ENCODE measurements at regions not wholly inside any gene's neighbourhood (a gene's known extent, or its start where the extent isn't known, plus 50 kb on each side); places are given as distances from the start of the nearest gene placed in this dataset.
"Not testable (repeated sequence)": the region's sequence is repeated elsewhere in the genome, so short reads cannot be mapped to it uniquely, and the experiment has no call there.

DNA sequence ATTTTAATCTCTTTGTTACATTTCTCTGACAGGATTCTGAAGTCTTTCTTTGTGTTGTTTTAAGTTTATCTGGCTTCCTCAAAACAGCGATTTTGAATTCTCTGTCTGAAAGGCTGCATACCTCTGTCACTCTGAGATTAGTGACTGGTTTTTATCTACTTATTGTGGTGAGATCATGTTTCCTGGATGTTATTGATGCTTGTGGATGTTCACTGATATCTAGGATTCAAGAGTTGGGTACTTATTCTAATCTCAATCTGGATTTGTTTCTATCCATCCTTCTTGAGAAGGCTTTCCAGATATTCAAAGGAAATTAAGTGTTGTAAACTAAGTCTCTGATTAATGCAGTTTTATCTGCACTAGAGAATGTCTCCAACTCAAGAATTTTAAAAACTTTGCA lies 1076.1 kb upstream of the ADGRB3 start:
- DNase-seq, result no peak

DNA sequence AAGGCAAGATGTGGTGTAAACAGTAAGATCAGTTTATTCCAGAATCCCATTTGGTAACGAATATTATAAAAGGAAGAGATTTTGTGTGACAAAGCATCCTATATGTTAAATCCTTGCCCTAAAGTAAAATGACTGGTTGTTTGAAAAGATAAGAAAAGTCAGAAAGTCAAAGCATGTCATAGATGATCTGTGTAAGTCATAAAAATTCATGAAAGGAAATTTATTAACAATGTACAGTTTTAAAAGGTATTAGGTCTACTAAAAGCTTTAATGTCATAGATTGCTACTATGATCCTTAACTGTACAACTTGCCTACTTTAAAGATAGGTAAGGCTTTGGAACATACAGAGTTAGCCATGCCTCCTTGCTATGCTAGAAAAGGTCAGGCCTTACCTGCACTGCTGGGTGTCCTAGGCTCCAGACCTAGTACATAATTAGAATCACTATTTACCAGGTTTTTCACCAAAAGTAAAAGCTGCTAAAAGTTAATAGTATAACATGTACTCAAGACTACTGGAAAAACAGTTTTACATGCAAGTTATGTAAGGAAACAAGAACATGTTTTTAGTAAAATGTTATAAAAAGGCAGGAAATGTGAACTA lies 1090.1 kb upstream of the ADGRB3 start:
- no peak for DNase-seq

DNA sequence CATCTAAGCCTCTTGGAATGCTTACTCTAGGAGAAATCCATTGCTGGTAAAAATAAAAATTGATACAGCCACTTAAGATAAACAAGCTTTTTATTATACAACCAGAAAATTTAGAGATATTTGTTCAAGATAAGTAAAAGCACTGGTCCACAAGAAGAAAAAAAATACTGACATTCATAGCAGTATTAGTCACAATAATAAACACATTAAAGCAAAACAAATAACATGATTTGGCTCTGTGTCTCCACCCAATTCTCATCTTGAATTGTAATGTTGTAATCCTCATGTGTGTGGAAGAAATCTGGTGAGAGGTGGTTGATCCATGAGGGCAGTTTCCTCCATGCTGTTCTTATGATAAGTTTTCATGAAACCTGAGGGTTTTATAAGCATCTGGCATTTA lies 1093.5 kb upstream of the ADGRB3 start:
- DNase-seq, result no peak

DNA sequence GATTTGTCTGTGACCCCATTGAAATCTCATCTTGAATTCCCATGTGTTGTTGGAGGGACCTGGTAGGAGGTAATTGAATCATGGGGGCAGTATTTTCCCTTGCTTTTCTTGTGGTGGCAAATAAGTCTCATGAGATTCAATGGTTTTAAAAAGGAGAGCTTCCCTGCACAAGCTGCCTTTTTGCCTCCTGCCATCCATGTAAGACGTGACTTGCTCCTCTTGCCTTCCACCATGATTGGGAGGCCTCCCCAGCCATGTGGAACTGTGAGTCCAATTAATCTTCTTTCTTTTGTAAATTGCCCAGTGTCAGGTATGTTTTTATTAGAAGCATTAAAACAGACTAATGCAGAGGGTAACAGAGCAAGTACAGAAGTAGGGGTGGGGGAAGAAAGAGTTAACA lies 1097.0 kb upstream of the ADGRB3 start:
- DNase-seq, result no peak

DNA sequence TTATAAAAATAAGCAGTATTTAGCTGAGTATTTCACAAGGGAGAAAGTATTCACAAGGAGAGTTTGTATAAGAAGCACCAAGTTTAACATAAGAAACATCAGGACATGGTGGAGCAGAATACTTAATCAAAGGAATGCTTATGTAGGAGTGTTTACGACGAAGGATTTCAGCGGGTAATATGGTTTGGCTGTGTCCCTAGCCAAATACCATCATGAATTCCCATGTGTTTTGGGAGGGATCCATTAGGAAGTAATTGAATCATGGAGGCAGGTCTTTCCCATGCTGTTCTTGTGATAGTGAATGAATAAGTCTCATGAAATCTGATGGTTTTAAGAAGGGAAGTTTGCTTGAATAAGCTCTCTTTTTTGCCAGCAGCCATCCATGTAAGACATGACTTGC lies 1099.1 kb upstream of the ADGRB3 start:
- no peak for DNase-seq

DNA sequence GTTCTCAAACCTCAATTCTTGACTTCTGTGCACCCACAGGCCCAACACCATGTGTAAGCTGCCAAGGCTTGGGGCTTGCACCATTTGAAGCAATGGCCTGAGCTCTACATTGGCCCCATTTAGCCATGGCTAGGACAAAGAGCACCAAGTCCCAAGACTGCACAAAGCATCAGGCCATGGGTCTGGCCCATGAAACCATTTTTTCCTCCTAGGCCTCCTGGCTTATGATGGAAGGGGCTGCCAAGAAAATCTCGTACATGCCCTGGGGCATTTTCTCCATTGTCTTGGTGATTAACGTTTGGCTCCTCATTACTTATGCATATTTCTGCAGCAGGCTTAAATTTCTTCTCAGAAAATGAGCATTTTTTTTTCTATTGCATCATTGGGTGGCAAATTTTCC lies 1128.7 kb upstream of the ADGRB3 start:
- no peak for DNase-seq

DNA sequence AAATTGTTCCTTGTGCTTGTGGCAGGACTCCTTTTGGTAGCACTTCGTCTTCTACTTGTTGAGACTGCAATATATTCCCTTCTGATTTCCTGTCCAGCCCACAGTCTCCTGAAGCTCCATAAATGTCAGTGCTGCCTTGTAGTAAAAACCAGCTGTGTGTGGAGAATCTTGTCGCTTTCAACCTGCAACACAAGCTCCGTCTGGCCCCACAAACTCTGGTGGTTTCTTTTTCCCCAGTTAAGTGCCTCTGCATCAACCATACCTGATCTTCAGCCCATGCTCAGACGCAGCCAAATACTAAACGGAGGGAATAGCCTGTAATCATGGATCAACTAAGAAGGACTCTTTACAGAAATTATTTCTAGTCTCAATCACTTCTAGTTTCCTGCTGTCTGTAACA lies 1133.3 kb upstream of the ADGRB3 start:
- DNase-seq, result no peak

DNA sequence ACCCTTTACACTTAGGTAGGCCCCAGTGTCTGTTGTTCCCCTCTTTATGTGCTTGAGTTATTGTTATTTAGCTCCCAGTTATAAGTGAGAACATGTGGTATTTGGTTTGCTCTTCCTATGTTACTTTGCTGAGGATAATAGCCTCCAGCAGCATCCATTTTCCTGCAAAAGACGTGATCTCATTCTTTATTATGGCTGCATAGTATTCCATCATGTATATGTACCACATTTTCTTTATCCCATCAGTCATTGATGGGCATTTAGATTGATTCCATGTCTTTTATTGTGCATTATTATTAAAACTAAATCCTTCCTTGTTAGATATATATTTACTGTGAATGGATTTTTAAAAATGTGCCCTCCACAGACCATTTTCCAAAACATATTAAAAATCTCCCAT lies 1137.3 kb upstream of the ADGRB3 start:
- DNase-seq, result no peak

DNA sequence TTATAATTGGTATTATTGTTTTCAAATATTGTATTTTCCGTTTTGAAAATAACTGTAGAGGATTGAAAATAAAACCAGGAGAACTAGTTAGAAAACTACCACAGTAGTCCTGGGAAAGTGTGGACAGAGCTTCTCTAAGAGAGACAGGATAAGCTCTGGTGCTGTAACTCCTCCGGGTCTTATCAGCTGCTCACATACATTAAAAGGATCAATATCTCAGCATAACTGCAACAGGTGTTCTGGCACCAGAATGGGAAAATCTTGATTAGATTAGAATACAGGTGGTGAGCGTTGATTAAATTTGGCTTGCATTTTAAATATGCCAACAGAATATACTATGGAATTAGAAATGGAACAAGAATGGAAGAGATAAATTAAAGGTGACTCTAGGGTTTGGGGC lies 1138.9 kb upstream of the ADGRB3 start:
- no peak for DNase-seq

DNA sequence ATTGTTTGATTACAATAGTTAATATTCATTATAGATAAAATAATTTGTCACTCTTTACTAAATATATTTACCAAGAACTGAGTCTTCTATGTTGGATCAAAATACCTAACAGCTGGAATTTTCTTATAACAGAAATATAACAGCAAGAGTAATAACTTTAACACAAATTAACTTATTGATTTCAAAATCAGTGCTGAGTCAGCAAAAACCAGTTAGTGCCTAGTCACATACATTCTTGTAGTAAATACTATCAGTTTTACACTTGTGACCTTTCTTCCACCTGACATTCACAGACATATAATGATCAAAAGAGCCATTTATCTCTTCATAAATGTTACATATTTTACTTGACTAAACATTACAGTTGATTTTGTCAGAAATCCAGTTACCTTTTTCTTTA lies 1141.4 kb upstream of the ADGRB3 start:
- no peak for DNase-seq

DNA sequence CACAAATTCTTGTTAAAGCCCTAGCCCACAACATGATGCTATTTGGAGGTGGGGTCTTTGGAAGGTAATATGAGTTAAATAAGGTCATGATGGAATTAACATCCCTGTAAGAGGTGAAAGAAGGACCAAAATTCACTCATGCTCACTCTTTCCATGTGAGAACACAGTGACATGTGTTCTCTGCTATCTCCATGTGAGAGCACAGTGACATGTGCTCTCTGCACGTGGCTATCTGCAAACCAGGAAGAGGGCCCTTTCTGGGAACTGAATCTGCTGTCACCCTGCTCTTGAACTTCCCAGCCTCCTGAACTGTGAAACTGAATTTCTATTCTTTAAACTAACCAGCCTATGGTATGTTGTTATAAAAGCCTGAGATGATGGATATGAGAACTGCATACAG lies 1159.4 kb upstream of the ADGRB3 start:
- no peak for DNase-seq

DNA sequence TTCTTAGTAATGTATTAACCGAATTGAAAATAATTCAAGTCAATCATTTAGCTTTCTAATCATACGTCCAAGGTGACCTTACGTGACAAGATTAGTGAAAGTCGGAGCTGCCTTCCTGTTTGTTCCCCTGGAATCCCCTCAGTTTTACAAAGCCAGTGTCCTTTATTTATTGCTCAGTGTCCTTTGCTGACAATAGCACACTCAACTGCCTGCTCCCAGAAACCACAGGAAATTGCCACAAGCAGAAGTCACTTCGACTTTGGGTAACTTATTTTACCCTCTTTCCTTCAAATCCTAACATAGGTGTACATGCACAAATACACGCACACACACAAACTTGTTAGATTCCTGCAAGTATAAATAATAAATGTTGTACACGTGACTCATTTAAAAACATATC lies 1167.7 kb upstream of the ADGRB3 start:
- no peak for DNase-seq

DNA sequence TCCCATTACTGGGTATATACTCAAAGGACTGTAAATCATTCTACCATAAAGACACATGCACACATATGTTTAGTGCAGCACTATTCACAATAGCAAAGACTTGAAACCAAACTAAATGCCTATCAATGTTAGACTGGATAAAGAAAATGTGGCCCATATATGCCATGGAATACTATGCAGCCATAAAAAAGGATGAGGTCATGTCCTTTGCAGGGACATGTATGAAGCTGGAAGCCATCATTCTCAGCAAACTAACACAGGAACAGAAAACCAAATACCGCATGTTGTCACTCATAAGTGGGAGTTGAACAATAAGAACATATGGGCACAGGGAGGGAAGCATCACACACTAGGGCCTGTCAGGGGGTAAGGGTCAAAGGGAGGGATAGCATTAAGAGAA lies 1172.4 kb upstream of the ADGRB3 start:
- DNase-seq, result not testable (repeated sequence)

DNA sequence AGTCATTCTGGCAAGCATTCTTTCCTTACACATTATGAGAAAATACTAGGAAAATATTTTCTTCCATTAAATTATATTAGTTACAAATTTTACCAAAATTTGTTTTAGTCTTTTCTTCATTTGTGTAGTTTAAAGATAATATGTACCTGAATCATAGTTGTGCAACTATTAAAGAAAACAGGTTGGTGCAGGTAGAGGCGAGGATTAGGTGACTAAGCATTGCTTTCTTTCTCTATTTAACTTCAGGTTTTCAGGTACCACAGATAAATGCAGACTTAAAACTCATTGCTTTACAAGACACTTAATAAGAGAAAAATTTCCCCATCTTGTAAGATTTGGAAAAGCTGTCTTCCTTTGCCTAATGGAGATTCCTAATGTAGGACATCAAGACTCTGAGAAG lies 1175.5 kb upstream of the ADGRB3 start:
- DNase-seq, result no peak

DNA sequence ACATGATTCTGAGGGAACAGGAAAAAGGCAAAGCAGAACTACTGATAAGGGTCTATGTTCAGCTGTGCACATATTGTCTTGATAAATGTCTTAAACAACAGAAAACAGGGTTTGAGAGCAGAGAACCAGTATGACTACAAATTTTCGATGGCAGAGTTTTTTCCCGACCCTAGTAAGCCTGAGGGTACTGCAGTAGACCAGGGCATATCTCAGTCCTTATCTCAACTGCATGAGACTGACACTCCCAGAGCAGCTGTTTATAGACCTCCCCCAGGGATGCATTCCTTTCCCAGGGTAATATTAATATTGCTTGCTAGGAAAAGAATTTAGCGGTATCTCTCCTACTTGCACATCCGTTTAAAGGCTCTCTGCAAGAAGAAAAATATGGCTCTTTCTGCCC lies 1176.8 kb upstream of the ADGRB3 start:
- DNase-seq, result no peak

DNA sequence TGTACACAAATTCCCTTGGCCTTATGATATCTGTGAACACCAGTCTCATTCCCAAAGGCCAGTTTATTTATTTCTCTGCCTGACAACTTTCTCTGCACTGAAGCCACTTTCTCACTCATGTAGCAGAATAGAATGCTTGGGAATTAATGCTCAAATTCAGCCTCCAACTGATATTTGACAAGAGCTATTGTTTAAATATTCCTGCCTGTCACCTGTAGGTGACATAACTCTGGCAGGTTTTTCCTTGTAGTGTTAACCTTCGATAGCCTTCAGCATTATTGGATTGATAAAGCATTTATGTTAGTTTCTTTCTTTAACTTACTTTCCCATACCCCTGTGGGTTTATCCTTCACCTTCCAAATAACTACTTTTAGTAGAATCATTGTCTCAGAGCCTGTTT lies 1183.2 kb upstream of the ADGRB3 start:
- DNase-seq, result no peak

DNA sequence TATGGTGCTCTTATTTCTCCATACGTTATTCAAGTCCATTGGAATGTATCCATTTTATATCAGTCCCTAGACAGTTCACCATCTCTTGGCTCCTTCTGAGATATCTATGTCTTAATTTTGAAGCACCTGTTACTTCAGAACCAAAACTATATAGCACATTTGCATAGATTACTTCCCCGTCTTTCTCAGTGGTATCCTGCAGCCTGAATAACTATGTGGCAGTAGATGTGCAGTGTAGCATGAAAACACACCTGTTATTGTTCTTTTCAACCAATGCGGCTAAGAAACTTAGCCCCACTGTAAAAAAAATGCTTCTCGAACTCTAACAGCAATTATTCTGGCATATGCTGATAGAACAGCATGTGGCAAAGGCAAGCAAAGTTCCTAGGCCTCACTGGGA lies 1184.4 kb upstream of the ADGRB3 start:
- DNase-seq, result no peak

DNA sequence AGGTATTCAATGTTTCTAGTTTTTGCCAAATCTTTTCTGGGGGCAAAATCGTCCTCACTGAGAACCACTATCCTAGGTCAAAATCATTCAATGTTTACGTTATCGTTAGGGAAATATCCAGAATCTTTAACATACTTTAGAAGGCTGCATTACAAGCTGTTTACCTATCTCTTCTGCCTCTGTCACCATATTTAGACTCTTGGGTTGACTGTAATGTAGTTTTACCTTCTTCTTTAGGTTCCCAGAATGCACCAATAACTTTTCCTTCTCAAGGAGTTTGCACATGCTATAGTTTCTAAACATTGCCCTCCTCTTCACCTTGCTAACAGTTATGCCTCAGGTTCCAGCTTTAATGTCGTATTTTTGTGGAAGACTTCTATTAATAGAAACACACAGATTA lies 1185.5 kb upstream of the ADGRB3 start:
- no peak for DNase-seq

DNA sequence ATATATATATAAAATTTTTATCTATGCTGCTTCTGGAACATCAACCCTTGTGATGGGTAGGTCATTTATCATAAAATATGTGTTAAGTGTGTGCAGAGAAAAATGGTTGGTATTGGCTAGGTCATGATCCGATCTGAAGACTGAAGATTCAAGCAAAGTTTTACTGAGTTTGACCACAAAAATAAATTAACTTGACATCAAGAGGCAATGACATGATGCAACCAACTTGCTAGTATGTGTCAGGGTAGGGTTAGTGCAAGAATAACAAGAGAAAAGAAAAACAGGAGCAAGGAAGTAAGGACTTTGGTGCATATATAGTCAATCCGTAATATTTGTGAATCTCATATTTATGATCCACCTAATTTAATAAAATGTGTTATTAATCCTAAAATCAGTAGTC lies 1202.0 kb upstream of the ADGRB3 start:
- no peak for DNase-seq

DNA sequence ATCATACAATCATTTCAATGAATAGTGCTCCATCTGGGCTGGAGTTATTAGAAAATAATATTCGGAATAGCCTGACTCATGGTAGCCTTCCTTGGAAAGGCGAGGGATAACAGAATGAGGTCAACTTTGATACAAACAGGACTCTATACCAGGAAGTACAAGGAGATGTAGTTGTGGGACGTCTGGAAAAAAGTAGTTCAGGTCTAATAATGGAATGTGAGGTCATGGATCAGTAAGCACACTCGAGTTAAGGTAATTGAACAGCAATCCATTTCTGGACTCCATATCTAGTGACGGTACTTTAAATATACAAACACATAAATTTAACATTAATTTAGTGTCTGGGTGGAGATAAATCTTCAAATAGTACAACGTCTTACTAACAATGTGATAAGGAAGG lies 1204.0 kb upstream of the ADGRB3 start:
- no peak for DNase-seq

DNA sequence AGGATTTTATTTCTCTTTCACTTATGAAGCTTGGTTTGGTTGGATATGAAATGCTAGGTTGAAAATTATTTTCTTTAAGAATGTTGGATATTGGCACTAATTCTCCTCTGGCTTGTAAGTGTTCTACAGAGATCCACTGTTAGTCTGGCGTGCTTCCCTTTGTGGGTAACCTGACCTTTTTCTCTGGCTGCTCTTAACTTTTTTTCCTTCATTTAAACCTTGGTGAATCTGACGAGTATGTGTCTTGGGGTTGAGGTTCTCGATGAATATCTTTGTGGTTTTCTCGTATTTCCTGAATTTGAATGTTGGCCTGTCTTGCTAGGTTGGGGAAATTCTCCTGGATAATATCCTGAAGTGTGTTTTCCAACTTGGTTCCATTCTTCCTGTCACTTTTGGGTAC lies 1208.4 kb upstream of the ADGRB3 start:
- not testable (repeated sequence) for DNase-seq

DNA sequence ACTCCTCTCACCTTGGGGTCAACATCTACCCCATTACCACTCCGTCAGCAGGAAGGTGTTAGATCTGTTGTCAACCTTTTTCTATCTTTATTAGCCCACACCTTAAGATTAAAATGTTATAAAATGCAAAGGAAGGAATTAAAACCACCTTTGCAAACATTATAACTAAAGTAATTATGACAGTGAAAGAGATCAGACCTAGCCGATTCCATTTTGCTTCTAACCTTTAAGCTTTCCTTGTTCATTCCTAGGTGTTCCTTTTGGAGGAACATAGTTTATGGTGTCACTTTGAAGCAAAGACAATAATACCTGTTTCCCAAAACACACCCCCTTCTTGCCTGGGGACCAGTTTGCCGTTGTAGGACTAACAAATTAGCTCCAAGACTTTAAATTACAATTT lies 1223.0 kb upstream of the ADGRB3 start:
- DNase-seq, result no peak

DNA sequence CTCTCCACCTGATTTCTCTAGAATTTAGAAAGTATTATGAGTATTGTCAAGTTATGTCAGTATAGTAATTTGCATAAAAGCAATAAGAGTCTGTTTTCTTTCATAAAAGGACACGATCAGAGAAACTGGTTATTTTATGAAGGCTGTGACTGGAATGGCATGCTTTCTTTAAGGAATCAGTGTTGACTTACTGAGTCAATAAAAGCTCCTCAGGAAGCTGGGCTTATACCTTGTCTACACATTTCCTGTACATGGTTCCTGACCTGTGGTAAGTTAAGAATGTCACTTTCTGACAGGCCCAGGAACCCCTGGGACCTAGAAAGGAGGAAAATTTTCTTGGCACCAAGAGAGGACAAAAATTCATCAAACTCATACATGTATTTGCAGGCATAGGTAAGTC lies 1224.0 kb upstream of the ADGRB3 start:
- no peak for DNase-seq

DNA sequence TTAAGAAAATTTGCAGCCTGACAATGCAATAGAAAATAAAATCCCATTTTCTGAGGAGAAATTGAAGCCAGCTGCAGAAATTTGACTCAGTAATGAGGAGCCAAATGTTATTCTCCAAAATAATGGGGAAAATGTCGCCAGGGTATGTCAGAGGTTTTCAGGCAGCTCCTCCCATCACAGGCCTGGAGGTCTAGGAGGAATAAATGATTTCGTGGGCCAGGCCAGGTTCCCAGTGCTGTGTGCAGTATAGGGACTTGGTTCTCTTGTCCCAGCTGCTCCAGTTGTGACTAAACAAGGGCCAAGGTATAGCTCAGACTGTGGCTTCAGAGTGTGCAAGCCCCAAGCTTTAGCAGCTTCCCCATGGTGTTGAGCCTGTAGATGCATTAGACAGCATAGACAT lies 1240.8 kb upstream of the ADGRB3 start:
- no peak for DNase-seq

DNA sequence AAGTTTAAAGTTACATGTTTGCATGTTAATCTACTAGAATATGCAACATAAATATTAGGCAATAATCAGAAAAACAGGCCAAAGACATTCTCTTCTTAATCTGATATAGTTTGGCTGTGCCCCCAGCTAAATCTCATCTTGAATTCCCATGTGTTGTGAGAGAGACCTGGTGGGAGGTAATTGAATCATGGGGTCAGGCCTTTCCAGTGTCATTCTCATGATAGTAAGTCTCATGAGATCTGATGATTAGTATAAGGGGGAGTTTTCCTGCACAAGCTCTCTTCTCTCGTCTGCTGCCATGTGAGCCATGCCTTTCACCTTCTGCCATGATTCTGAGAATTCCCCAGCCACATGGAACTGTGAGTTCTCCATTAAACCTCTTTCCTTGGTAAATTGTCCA lies 1241.7 kb upstream of the ADGRB3 start:
- DNase-seq, result no peak
